Hematopoietic multipotent progenitor cell treated with erythropoietin and hydrocortisone succinate and interleukin-3 and kit ligand, for 4 days (in vitro differentiated cells): ENCODE measurements at regions not wholly inside any gene's neighbourhood (a gene's known extent, or its start where the extent isn't known, plus 50 kb on each side); places are given as distances from the start of the nearest gene placed in this dataset.
A peak's percentile ranks its signal among the peaks of the same experiment; 100 is the strongest.

ENCODE experiments used
- DNase-seq: peaks from one replicate; pipeline ENCODE4 v3.0.0-alpha.2; 2015

DNA sequence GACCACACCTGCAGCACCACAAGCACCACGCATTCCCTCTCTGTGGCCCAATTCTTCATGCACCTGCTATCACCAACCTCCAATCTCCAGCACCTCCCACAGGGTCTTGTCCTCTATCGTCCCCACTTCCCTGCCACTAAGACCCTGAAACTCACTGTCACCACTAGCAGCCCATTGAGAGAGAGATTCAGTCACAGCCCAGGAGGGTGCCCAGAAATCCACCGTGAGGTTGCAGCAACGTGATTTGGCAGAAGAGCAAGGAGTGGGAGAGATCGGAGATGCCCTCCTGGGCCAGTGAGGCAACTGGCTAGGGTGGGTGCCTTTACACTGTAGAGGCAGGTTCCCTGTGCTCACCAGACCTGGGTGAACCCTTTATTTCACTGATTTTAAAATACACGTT is 90.1 kb downstream of the ANKRD60 start:
- no peak for DNase-seq

GRCh38 chr20:58137651-58138265 is 90.7 kb downstream of the ANKRD60 start:
- no peak for DNase-seq

GRCh38 chr20:58137236-58137635 is 91.2 kb downstream of the ANKRD60 start:
- DNase-seq, result no peak

DNA sequence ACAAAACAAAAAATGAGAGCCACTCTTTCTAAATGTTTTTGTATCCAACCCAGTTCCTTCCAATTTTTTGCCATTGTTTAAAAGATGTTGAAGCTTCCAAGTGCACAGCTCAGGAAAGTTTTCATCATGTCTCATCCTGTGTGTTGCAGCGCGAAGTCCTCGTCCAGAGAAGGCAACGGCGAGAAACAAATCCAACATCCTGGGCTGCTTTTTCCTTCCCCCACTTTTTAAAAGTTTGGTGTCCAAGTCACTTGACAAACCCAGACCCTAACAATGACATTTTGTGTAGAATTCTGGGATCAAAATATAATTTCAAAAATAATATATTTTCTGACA is 92.3 kb downstream of the ANKRD60 start:
- DNase-seq, result no peak

DNA sequence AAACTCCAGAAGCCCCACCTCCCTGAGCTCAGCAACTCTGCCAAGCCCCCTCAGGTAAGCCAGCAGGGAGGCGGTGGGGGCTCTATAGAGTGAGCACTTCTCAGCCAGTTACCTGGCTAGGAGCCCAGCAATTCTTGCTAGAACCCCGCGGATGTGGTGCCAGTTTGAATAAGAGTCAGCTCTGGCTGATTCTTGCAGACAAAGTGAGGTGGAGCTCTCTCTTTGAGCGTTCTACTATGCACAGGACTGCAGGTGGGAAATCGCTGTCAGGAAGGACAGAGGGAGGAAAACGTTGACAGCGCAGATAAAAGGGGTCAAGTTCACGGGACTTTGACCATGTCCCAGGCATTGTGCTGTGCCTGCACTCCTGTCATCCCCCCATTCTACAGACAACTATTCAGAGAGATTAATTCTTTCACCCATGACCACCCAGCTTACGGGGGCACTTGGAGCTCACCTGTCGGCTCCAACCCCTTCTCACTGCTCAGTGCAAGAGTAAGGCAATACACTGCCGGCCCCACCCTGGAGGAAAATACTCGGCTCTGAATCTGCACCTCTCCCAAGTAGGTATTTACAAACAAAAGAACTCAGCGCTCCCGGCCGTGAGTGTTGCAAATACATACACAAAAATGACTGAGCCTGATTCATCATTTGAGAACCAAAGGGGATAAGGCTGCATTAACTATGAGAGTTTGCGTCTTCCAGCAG is 92.9 kb downstream of the ANKRD60 start:
- DNase-seq, result no peak

DNA sequence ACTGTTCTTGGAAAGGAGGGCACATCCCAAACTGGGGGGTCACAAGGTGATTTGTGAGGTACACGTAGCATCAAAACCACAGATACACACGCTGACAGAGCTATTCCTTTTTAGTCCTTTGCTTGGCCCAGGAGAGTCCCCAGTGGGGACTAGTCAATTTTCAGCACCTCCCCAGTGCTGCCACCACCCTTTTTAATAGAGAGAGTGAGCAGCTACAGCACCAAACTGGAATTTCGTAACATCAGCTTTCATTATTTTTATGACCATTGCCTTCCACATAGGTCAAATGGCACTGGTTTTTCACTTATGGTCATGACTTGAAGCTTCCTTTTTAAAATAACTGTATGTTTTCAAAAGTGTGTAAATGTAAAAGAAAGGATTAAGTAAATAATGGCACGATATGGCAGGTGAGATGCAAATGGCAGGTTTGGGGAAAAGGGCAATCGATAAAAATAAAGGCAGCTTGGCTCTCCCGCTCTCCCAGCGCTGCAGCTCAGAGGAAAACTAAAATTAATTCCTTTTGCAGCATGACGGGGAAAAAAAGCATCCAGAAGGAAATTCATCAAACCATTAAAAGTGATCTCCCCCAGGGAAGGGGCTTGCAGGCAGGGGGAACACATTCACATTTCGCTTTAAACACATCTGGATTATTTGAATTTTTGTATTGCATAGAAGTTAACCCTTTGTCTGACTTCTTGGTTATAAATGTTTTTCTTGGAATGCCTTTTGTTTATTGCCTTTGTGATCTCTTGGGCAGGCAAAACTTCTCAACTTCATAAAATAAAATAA is 95.2 kb downstream of the ANKRD60 start:
- no peak for DNase-seq

DNA sequence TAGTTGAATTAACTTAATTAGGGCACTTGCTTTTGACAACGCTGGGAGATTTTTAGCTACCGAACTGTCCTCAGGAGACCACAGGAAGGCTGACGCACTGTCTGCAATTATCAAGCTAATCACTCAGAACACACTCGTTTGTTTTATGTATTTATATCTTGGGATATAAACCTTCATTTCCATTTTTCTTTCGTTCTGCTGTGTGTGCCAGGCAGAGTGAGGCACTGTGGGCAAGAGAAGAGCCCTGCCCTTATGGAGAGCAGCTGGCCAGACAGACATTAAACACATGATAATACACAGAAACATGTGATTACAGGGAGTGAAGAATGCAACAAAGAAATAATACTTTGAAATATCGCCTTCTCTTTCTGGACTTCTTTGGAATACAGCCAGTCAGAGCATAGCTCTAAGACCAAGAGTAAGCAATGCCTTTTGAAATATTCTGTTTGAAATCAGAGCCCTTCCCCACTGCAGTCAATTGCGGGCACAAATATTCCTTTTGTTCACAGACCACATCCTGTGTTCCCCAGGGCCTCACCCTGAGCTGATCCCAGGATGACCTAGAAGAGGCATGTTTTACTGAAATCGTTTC is 96.8 kb downstream of the ANKRD60 start:
- no peak for DNase-seq

GRCh38 chr20:58131151-58131550 is 97.3 kb downstream of the ANKRD60 start:
- peak; percentile 3 for DNase-seq

- DNase-seq, result no peak
These were observed 97.9 kb downstream of the ANKRD60 start for GRCh38 chr20:58130581-58130980.

GRCh38 chr20:58130156-58130555 is 98.3 kb downstream of the ANKRD60 start:
- DNase-seq, result no peak

DNA sequence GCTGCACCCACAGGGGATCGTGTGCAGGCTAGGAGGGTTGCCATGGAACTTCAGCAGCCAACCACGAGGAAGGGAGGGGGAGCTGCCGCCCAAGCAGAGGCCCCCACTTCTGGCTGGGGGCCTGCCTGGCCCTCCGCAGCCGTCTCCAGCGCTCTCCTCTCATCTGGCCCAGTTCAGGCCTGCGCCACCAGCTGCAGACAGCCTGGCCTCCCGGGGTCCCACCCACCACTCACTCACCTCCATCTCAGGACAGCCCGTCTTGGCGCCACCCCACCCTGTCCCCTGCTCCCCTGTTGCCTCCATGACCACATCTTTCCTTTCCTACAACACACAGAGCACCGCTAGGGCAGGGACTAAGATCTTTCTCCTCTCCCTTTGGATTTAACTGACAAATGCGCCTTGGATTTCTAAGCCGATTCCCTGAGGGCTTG is 98.7 kb downstream of the ANKRD60 start:
- DNase-seq, result no peak

DNA sequence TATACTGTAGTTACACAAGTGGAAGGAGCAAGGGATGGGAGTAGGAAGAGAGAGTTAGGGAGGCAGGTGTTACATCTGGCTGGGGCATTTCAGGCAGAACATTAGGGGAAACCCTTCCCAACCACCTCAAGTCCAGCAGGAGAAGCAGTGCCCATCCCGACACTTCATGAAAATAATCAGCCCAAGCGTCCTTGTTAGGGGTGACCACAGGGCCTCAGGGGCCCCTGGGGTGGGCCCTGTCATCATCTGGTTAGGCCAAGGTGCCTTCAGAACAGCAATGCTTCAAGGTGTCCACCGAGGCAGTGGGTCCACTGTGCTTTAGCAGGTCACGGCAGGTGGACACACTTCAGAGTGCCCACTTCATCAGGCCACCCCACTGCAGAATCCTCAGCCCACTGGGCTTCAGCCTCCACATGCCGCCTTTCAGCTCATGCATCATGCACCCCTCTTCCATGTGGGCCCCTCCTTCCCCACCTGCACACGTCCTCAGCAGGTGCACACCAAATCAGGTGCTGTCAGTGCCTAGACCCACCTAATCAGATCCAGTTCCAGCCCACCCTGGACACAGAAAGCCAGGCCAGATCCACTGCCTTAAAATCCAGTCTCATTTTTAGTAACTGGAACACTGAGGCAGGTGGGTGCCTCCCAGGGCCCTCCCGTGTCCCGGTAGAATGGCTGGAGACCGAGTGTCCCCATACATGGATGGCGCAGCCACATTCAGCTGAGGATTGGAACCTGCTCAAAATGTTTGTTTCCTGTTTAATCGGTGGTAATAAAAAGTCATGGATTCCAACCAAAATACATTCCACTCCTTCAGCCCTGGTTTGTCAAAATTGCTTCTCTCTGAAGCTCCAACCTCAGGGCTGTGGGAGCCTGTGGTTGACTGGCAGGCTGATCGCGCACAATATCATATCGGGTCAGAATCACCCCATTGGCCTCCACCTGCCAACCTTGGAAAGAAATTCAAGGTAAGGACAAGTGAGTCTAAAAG is 99.5 kb downstream of the ANKRD60 start:
- DNase-seq, result no peak

- no peak for DNase-seq
These were observed 100.7 kb downstream of the ANKRD60 start for GRCh38 chr20:58127701-58128111.

- DNase-seq, result no peak
These were observed 102.7 kb downstream of the ANKRD60 start for GRCh38 chr20:58125726-58126125.

GRCh38 chr20:58117944-58118343 is 110.5 kb downstream of the ANKRD60 start:
- no peak for DNase-seq

DNA sequence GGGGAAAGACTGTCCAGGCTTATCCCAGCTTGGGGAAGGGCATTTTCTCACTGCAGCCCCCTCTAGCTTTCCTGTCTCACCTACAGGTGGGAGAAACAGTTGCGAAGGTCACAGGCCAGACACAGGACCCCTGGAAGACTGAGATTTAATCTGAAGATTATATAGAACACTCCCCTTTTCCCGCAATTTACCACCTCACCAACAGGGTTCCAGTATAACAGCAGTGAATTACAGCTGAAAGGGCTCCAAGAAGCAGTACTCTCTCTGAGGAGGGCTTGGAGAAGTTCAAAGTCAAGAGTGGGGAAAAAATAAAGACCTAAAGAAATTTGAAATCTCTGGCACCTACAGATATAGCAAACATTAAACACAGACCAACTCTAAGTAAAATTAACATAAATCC is 111.9 kb downstream of the ANKRD60 start:
- DNase-seq, result no peak

- no peak for DNase-seq
These were observed 114.7 kb downstream of the ANKRD60 start for GRCh38 chr20:58113716-58114115.

- no peak for DNase-seq
These were observed 116.3 kb downstream of the ANKRD60 start for GRCh38 chr20:58112017-58112781.

DNA sequence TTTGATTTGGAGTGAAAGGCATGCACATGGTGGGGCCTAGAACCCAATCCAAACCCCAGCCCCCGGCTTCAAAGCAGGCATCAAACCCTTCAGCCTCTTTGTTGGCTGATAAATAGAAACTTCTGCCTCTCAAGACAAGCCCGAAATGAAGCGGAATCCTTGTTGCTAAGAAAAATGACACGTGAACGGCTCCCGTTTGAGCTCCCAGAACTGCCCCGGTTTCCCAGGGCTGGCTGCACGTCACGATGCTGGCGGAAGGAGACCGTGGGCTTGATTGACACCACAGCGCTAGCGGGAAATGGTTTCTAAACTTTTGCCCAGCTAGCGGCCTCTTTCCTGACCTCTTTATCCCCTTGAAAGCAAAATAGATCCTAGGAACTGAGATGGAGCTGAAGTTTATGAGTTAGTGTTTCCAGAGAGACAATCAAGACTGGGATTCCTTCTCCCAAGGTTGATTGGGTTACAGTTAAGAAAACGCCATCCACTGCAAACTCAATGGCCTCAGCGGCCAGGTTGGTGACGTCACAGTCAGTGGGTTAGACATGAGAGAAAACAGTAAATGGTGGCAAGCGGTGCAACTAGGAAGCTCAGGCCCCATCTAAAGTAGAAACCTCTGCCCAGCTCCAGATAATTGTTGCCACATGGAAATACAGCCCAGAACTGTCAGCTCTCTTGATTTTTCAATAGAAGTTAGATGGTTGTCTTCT is 117.0 kb downstream of the ANKRD60 start:
- no peak for DNase-seq

GRCh38 chr20:58109918-58110635 is 118.4 kb downstream of the ANKRD60 start:
- peak; percentile 17 for DNase-seq
